Nephron (organoid): ENCODE measurements at regions not wholly inside any gene's neighbourhood (a gene's known extent, or its start where the extent isn't known, plus 50 kb on each side); places are given as distances from the start of the nearest gene placed in this dataset.

ENCODE experiments used
- H3K27ac Mint-ChIP-seq, 3 experiments: 2 replicates each; pipeline ENCODE4 v1.8.0; 2020; ENCODE audit warnings: mixed read lengths in 3 of 3, mild to moderate bottlenecking in 2 of 3, moderate library complexity in 1 of 3
- H3K27me3 Mint-ChIP-seq: 2 replicates; pipeline ENCODE4 v1.8.0; 2021; ENCODE audit warnings: low read depth, mild to moderate bottlenecking, moderate library complexity, mixed read lengths
- H3K36me3 Mint-ChIP-seq: 2 replicates; pipeline ENCODE4 v1.8.0; 2020; ENCODE audit warnings: low read depth, mixed read lengths
- H3K4me1 Mint-ChIP-seq: 2 replicates; pipeline ENCODE4 v1.8.0; 2020; ENCODE audit warnings: mixed read lengths
- H3K4me3 Mint-ChIP-seq, 3 experiments: 2 replicates each; pipeline ENCODE4 v1.8.0; 2020; ENCODE audit warnings: mild to moderate bottlenecking in 3 of 3, mixed read lengths in 3 of 3, moderate library complexity in 2 of 3
- H3K9me3 Mint-ChIP-seq: 2 replicates; pipeline ENCODE4 v1.8.0; 2020; ENCODE audit warnings: mixed read lengths
- TF ChIP-seq, protein P1 (sequence below), 3 experiments: fragments of 200-600 bp; sonication (generic); IDR thresholded peaks; one replicate each; pipeline ENCODE4 v1.5.0; 2021; ENCODE audit warnings: antibody characterized with exemption in 3 of 3; ENCODE audit not compliant: unreplicated experiment in 3 of 3

DNA sequence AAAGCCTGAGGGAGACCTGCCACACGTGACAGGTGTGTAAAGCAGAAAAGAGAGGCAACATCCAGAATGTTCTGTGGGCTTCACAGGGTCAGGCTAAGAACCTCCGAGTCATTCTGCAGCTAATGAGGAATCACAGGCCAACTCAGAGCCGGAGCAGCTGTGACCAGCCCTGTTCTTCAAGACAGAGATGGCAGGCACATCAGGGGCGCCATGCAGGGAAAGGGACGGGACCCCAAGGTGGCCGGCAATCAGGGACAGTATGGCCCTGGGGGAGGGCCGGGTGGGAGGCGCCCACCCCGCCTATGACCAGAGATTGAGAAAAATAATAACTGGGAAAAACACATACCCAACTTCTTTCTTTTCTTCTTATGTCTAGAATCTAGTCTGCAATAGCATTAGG lies 316.7 kb upstream of the SALL3 start:
- H3K27me3 Mint-ChIP-seq, result peaks cover 5% of the 10 kb centered on the region
- peaks cover 2% of the 10 kb centered on the region for H3K9me3 Mint-ChIP-seq
- TF ChIP-seq, protein P1, sequence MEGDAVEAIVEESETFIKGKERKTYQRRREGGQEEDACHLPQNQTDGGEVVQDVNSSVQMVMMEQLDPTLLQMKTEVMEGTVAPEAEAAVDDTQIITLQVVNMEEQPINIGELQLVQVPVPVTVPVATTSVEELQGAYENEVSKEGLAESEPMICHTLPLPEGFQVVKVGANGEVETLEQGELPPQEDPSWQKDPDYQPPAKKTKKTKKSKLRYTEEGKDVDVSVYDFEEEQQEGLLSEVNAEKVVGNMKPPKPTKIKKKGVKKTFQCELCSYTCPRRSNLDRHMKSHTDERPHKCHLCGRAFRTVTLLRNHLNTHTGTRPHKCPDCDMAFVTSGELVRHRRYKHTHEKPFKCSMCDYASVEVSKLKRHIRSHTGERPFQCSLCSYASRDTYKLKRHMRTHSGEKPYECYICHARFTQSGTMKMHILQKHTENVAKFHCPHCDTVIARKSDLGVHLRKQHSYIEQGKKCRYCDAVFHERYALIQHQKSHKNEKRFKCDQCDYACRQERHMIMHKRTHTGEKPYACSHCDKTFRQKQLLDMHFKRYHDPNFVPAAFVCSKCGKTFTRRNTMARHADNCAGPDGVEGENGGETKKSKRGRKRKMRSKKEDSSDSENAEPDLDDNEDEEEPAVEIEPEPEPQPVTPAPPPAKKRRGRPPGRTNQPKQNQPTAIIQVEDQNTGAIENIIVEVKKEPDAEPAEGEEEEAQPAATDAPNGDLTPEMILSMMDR (IDR thresholded peaks at IDR 0.05; ENCODE audit: unreplicated experiment in 3 of 3), result no peak
- no peaks in the 10 kb centered on the region for H3K4me1 Mint-ChIP-seq
- H3K36me3 Mint-ChIP-seq, result no peaks in the 10 kb centered on the region
- H3K27ac Mint-ChIP-seq, result no peak overlapping the region
- no peak overlapping the region for H3K4me3 Mint-ChIP-seq

DNA sequence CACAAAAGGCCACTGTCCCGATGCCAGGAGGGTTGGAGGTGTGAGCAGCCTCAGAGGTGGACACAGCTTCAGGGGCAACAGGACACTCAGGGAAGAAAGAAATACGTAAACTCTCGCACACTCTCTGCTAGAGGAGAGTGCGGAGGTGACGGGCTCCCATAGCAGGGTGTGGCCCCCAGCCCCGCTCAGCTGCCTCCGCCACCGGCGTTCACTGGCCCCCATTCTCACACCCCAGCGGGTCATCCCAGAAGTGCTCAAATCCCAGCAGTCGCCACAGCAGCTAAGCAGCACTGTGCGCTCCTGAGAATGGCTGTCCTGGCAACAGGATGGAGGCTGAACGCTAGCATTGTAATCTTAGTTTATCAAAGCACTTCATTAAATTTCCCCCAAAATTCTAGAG lies 315.6 kb upstream of the SALL3 start:
- Mint-ChIP-seq H3K4me1 (no peaks in the 10 kb centered on the region), H3K4me3 (no peak overlapping the region), H3K36me3 (no peaks in the 10 kb centered on the region), H3K27me3 (peaks cover 5% of the 10 kb centered on the region), H3K9me3 (no peaks in the 10 kb centered on the region), H3K27ac (no peak overlapping the region)
- TF ChIP-seq, protein P1 (IDR thresholded peaks at IDR 0.05; ENCODE audit: unreplicated experiment in 3 of 3), result no peak

DNA sequence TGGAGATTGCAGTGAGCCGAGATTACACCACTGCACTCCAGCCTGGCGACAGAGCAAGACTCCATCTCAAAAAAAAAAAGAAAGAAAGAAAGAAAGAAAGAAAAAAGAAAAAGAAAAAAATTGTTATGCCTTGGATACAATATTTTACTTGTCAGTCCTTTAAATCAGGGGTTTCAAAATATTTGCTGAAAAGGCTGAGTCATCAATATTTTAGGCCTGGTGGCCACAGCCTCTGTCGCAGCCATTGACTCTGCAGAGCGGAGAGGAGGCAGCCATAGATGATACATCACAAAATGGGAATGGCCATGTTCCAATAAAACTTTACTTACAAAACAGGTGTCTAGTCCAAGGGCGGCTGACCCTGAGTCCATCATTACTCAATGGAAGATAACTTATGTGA lies 314.8 kb upstream of the SALL3 start:
- Mint-ChIP-seq H3K9me3 (no peaks in the 10 kb centered on the region), H3K36me3 (no peaks in the 10 kb centered on the region), H3K27ac (no peak overlapping the region), H3K27me3 (peaks cover 12% of the 10 kb centered on the region), H3K4me1 (no peaks in the 10 kb centered on the region), H3K4me3 (no peak overlapping the region)
- TF ChIP-seq, protein P1 (IDR thresholded peaks at IDR 0.05; ENCODE audit: unreplicated experiment in 3 of 3), result no peak

DNA sequence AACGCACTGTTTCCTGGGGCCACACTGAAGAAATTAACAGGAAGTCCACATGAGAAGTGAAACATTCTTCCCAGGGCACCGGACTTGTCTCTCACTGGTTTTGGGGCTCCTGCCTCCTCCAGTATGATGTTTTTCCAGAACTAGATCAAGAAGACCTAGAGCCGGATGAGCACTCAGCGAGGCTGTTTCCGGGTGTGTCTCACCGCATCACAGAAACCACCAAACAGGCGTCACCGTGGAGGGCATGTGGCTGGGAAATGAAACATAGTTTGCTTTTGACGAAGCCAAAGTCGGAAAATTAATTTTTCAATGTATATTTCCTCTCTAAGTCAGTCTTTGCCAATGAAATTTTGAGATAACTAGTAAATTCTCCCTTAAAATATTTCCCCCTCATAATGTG lies 314.0 kb upstream of the SALL3 start:
- Mint-ChIP-seq H3K27ac (no peak overlapping the region), H3K4me3 (no peak overlapping the region), H3K27me3 (peaks cover 13% of the 10 kb centered on the region), H3K9me3 (no peaks in the 10 kb centered on the region), H3K4me1 (no peaks in the 10 kb centered on the region), H3K36me3 (no peaks in the 10 kb centered on the region)
- TF ChIP-seq, protein P1 (IDR thresholded peaks at IDR 0.05; ENCODE audit: unreplicated experiment in 3 of 3), result no peak

DNA sequence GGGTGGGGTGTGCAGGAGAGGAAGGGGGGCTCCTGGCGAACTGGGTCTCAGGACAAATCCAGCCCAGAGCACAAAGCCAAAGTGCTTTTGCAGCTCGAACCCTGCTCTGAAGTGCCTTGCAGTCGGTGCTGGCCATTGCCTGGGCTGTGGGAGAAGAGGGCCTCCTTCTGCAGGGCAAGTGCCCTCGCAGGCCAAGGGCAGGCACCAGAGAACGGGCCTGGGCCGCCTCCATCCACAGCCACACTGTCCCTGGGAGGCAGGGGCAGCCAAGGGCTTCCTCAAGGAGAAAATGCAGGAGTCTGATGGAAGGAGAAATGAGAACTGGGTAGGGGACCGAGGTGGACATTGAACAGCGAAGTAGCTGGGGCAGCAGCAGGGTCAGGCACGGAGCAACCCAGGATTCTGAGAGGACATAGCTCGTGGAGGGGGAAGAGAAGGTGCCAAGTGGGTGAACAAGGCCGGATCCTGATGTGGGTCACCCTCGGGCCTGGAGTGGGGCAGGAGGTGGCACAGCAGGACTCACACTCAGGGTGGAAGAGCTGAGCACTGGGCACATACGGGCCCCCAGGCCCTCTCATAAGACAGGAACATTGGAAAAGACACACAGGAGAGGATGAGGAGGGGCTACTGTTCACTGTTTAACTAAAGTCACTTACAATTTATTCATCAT lies 312.8 kb upstream of the SALL3 start:
- H3K4me3 Mint-ChIP-seq, result no peak overlapping the region
- TF ChIP-seq, protein P1 (IDR thresholded peaks at IDR 0.05; ENCODE audit: unreplicated experiment in 3 of 3), result no peak
- H3K27me3 Mint-ChIP-seq, result peaks cover 19% of the 10 kb centered on the region
- no peaks in the 10 kb centered on the region for H3K36me3 Mint-ChIP-seq
- H3K9me3 Mint-ChIP-seq, result no peaks in the 10 kb centered on the region
- H3K27ac Mint-ChIP-seq, result no peak overlapping the region
- no peaks in the 10 kb centered on the region for H3K4me1 Mint-ChIP-seq

DNA sequence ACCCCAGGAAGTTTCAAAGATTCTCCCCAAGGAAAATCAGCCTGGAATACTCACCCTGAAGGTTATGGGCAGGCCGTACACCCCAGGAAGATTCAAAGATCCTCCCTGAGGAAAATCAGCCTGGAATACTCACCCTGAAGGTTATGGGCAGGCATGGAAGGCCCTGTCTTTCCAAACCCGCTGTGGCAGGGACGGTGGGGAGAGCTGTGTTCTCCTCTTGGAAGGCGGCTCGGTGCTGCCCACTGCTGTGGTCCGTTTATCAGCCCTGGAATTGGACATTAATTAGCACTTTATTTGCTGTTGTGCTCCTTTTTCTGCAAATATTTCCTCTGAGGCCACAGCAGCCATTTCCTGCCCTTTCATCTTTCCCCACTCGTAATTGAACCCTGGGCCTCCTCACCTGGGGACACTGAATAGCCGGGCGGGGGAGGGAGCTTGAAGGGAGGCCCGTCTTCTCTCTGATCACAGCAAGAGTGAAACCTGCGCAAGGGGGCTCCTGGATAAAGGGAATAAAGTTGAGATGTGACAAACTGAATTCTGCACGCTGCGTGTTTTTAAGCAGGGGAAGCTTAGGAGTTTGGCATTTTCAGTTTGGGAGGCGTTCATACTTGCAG lies 308.7 kb upstream of the SALL3 start:
- Mint-ChIP-seq H3K9me3 (no peaks in the 10 kb centered on the region), H3K4me1 (no peaks in the 10 kb centered on the region), H3K27me3 (peaks cover 40% of the 10 kb centered on the region), H3K27ac (no peak overlapping the region), H3K36me3 (no peaks in the 10 kb centered on the region), H3K4me3 (no peak overlapping the region)
- TF ChIP-seq, protein P1 (IDR thresholded peaks at IDR 0.05; ENCODE audit: unreplicated experiment in 3 of 3), result no peak
